HCT116 (cell line): ENCODE measurements at regions not wholly inside any gene's neighbourhood (a gene's known extent, or its start where the extent isn't known, plus 50 kb on each side); places are given as distances from the start of the nearest gene placed in this dataset.

Source experiments
- ATAC-seq: fragments of 200-7000 bp; cut with Tn5 transposase; 2 replicates; pipeline ENCODE4 v1.9.1; 2020; ENCODE audit warnings: mild to moderate bottlenecking, moderate library complexity
- BruUV-seq: library from RNA; stranded (reverse); fragments of 400-500 nt; replicated peaks from 2 replicates; lab custom pipeline; 2021; lab: Mats Ljungman, UMichigan
- CTCF ChIA-PET: fragments of 300-600 bp; sonication (Branson Sonifier 250); formaldehyde crosslinking; loops from one replicate; lab custom pipeline; 2021; ENCODE audit warnings: antibody characterized with exemption; lab: Charles Lee
- POLR2A ChIA-PET: fragments of 300-600, 350-600 bp; sonication (Branson Sonifier 250); formaldehyde crosslinking; loops from one replicate; lab custom pipeline; 2021; ENCODE audit warnings: antibody characterized with exemption; lab: Charles Lee
- RAD21 ChIA-PET, 2 experiments: fragments of 300-600 bp; sonication (Branson Sonifier 250); formaldehyde crosslinking; loops; one replicate each; lab custom pipeline; 2023; ENCODE audit warnings: low total read pairs in 2 of 2; ENCODE audit not compliant: uncharacterized antibody in 2 of 2, unreplicated experiment in 2 of 2, low non-redundant PET in 1 of 2; lab: Charles Lee
- DNase-seq: peaks from one replicate; pipeline ENCODE4 v3.0.0-alpha.2; 2010; ENCODE audit warnings: low read depth, low spot score
- H2AFZ ChIP-seq: fragments of 200-600 bp; shearing (Covaris generic), sonication (generic); 2 replicates; pipeline ENCODE4 v1.6.1; 2017; ENCODE audit warnings: low read depth, mixed run types, mixed read lengths, antibody characterized with exemption, low read length; ENCODE audit not compliant: poor library complexity, severe bottlenecking
- H3K27ac ChIP-seq: 2 replicates; pipeline ENCODE4 v1.5.1; 2012; ENCODE audit warnings: low read depth, low read length
- H3K27me3 ChIP-seq: fragments of 200-600 bp; sonication (generic); 2 replicates; pipeline ENCODE4 v1.6.1; 2016; ENCODE audit warnings: mixed run types, low read length, mixed read lengths; ENCODE audit not compliant: insufficient read depth
- H3K36me3 ChIP-seq, 2 experiments: fragments of 200-500 bp in 1 of 2; fragments of 200-600 bp in 1 of 2; sonication (Bioruptor generic) in 1 of 2; sonication (generic) in 1 of 2; 2 replicates each; pipeline versions ENCODE4 v1.5.1 to v1.6.1; 2014 to 2016; ENCODE audit warnings: low read length in 2 of 2, inconsistent platforms in 1 of 2, mixed read lengths in 1 of 2, mixed run types in 1 of 2; ENCODE audit not compliant: insufficient read depth in 2 of 2, control insufficient read depth in 1 of 2
- H3K4me1 ChIP-seq, 2 experiments: fragments of 200-600 bp in 1 of 2; sonication (generic) in 1 of 2; 2 replicates each; pipeline versions ENCODE4 v1.5.1 to v1.6.1; 2012 to 2017; ENCODE audit warnings: low read length in 2 of 2, inconsistent platforms in 1 of 2, mild to moderate bottlenecking in 1 of 2, mixed read lengths in 1 of 2, mixed run types in 1 of 2, moderate library complexity in 1 of 2; ENCODE audit not compliant: insufficient read depth in 2 of 2, control insufficient read depth in 1 of 2
- H3K4me2 ChIP-seq: fragments of 200-600 bp; sonication (generic); 2 replicates; pipeline ENCODE4 v1.6.1; 2017; ENCODE audit warnings: mixed run types, low read length, mixed read lengths
- H3K4me3 ChIP-seq, 2 experiments: fragments of 200-600 bp in 1 of 2; sonication (generic) in 1 of 2; replicated peaks in 1 of 2; 2 replicates each; pipeline ENCODE4 v1.5.1; 2011 to 2016; ENCODE audit warnings: low read length in 2 of 2, control low read depth in 1 of 2, low read depth in 1 of 2, mild to moderate bottlenecking in 1 of 2, mixed read lengths in 1 of 2, mixed run types in 1 of 2
- H3K79me2 ChIP-seq: fragments of 200-600 bp; sonication (generic); 2 replicates; pipeline ENCODE4 v1.6.1; 2017; ENCODE audit warnings: mild to moderate bottlenecking, mixed run types, low read length, moderate library complexity, mixed read lengths; ENCODE audit not compliant: insufficient read depth
- H3K9ac ChIP-seq: fragments of 200-600 bp; sonication (generic); 2 replicates; pipeline ENCODE4 v1.6.1; 2016; ENCODE audit warnings: low read length, mixed read lengths
- H3K9me2 ChIP-seq: fragments of 200-600 bp; sonication (generic), shearing (Covaris generic); 2 replicates; pipeline ENCODE4 v1.6.1; 2017; ENCODE audit warnings: mixed run types, mild to moderate bottlenecking, moderate library complexity; ENCODE audit not compliant: insufficient read depth
- H3K9me3 ChIP-seq, 2 experiments: fragments of 200-500 bp in 1 of 2; fragments of 200-600 bp in 1 of 2; sonication (Bioruptor generic) in 1 of 2; sonication (generic) in 1 of 2; 2 replicates each; pipeline ENCODE4 v1.6.1; 2014 to 2017; ENCODE audit warnings: low read length in 2 of 2, mixed read lengths in 2 of 2, inconsistent platforms in 1 of 2, low read depth in 1 of 2, mild to moderate bottlenecking in 1 of 2, mixed run types in 1 of 2, moderate library complexity in 1 of 2; ENCODE audit not compliant: control insufficient read depth in 1 of 2, insufficient read depth in 1 of 2
- H4K20me1 ChIP-seq: fragments of 200-600 bp; sonication (generic), shearing (Covaris generic); 2 replicates; pipeline ENCODE4 v1.6.1; 2017; ENCODE audit warnings: mixed run types, mild to moderate bottlenecking, moderate library complexity; ENCODE audit not compliant: insufficient read depth
- ATF3 ChIP-seq: IDR thresholded peaks from 2 replicates; pipeline ENCODE4 v1.6.1; 2012
- CBX3 ChIP-seq: IDR thresholded peaks from 2 replicates; pipeline ENCODE4 v1.6.1; 2012; ENCODE audit warnings: low read depth
- CEBPB ChIP-seq: IDR thresholded peaks from 2 replicates; pipeline ENCODE4 v1.6.1; 2012; ENCODE audit warnings: low read depth
- CTCF ChIP-seq, 3 experiments: fragments of 200-600 bp in 1 of 3; sonication (generic) in 1 of 3; IDR thresholded peaks in 2 of 3; conservative IDR thresholded peaks in 1 of 3; 2 replicates each; pipeline ENCODE4 v1.5.1; 2012 to 2017; ENCODE audit warnings: low read depth in 2 of 3, low read length in 2 of 3, antibody characterized with exemption in 1 of 3, borderline replicate concordance in 1 of 3, control low read depth in 1 of 3, mild to moderate bottlenecking in 1 of 3, mixed read lengths in 1 of 3, mixed run types in 1 of 3, moderate library complexity in 1 of 3; ENCODE audit not compliant: insufficient read depth in 1 of 3
- EGR1 ChIP-seq: IDR thresholded peaks from 2 replicates; pipeline ENCODE4 v1.6.1; 2012; ENCODE audit warnings: low read depth
- ELF1 ChIP-seq: IDR thresholded peaks from 2 replicates; pipeline ENCODE4 v1.6.1; 2012; ENCODE audit warnings: low read depth, borderline replicate concordance
- EZH2phosphoT487 ChIP-seq: fragments of 200-600 bp; IDR thresholded peaks from 2 replicates; pipeline ENCODE4 v1.6.1; 2018; ENCODE audit warnings: antibody characterized with exemption, borderline replicate concordance
- FOSL1 ChIP-seq: IDR thresholded peaks from 2 replicates; pipeline ENCODE4 v1.6.1; 2012; ENCODE audit warnings: low read depth
- JUND ChIP-seq: IDR thresholded peaks from 2 replicates; pipeline ENCODE4 v1.6.1; 2012
- MAX ChIP-seq: IDR thresholded peaks from 2 replicates; pipeline ENCODE4 v1.6.1; 2012
- POLR2A ChIP-seq: IDR thresholded peaks from 2 replicates; pipeline ENCODE4 v1.7.0; 2011; ENCODE audit warnings: borderline replicate concordance; ENCODE audit not compliant: insufficient read depth, insufficient read length; ENCODE audit errors: extremely low read depth
- POLR2AphosphoS5 ChIP-seq: IDR thresholded peaks from 2 replicates; pipeline ENCODE4 v1.6.1; 2011; ENCODE audit warnings: mild to moderate bottlenecking, low read depth, low read length, moderate library complexity
- RAD21 ChIP-seq: IDR thresholded peaks from 2 replicates; pipeline ENCODE4 v1.6.1; 2012; ENCODE audit warnings: low read depth, mild to moderate bottlenecking
- REST ChIP-seq: IDR thresholded peaks from 2 replicates; pipeline ENCODE4 v1.6.1; 2012; ENCODE audit warnings: low read depth
- SRF ChIP-seq: IDR thresholded peaks from 2 replicates; pipeline ENCODE4 v1.6.1; 2012; ENCODE audit warnings: low read depth
- TCF7L2 ChIP-seq: IDR thresholded peaks from 2 replicates; pipeline ENCODE4 v1.7.0; 2011; ENCODE audit warnings: borderline replicate concordance, inconsistent platforms; ENCODE audit not compliant: insufficient read depth, insufficient read length; ENCODE audit errors: extremely low read depth
- YY1 ChIP-seq: IDR thresholded peaks from 2 replicates; pipeline ENCODE4 v1.6.1; 2011; ENCODE audit warnings: low read length, low read depth, moderate library complexity, mild to moderate bottlenecking; ENCODE audit not compliant: insufficient replicate concordance; ENCODE audit errors: extremely low read depth
- intact Hi-C: fragments of 100-400 bp; cut with micrococcal nuclease; formaldehyde crosslinking; loops from 2 replicates; pipeline ENCODE4 v1.10.0; 2022

GRCh38 chr7:156456032-156456431, 184.5 kb upstream of the RNF32 start:
- H3K27me3 ChIP-seq, result peaks cover 25% of the 10 kb centered on the region; the same call in 1 of the 2 replicates
- ChIA-PET CTCF (no interaction called here), POLR2A (no interaction called here)
- H3K9ac ChIP-seq, result no peak overlapping the region
- H3K4me2 ChIP-seq, result no peak overlapping the region
- H3K36me3 ChIP-seq, result no peaks in the 10 kb centered on the region
- no peak overlapping the region for H3K27ac ChIP-seq
- H3K9me2 ChIP-seq, result no peaks in the 10 kb centered on the region
- ATAC-seq (no peak), DNase-seq (no peak)
- TF ChIP-seq YY1 (no peak), JUND (no peak)
- TF ChIP-seq, all 23 proteins: peak for 0
- Histone ChIP-seq H4K20me1 (no peaks in the 10 kb centered on the region), H2AFZ (no peak overlapping the region), H3K9me3 (no peaks in the 10 kb centered on the region), H3K79me2 (no peaks in the 10 kb centered on the region), H3K4me1 (no peaks in the 10 kb centered on the region), H3K4me3 (no peak overlapping the region)
- BruUV-seq, result no TSS peak
- RAD21 ChIA-PET, result no interaction called here
- intact Hi-C loops, result no loop called here

GRCh38 chr7:156450473-156450872, 190.1 kb upstream of the RNF32 start:
- H3K4me3 ChIP-seq, result no peak overlapping the region
- TF ChIP-seq YY1, result no peak
- no peak for TF ChIP-seq EZH2phosphoT487
- no peak for TF ChIP-seq REST
- TF ChIP-seq EGR1, result no peak
- TF ChIP-seq JUND, result no peak
- no peak for TF ChIP-seq SRF
- TF ChIP-seq CEBPB, result no peak
- no peak for TF ChIP-seq ATF3
- TF ChIP-seq TCF7L2, result no peak
- no peak for TF ChIP-seq CTCF (IDR thresholded peaks at IDR 0.05 in 2 of 3, conservative IDR thresholded peaks at IDR 0.05 in 1 of 3; ENCODE audit: borderline replicate concordance in 1 of 3, insufficient read depth in 1 of 3, low read depth in 2 of 3, low read length in 2 of 3)
- no peak for TF ChIP-seq CBX3
- no peak for TF ChIP-seq POLR2AphosphoS5
- TF ChIP-seq MAX, result no peak
- no peak for TF ChIP-seq RAD21
- no peak for TF ChIP-seq ELF1
- no peak for TF ChIP-seq POLR2A
- no peak for TF ChIP-seq FOSL1

More at GRCh38 chr7:156450473-156450872, 190.1 kb upstream of the RNF32 start:
- Histone ChIP-seq H3K27me3 (peaks cover 28% of the 10 kb centered on the region), H3K36me3 (no peaks in the 10 kb centered on the region), H3K9ac (no peak overlapping the region), H3K9me3 (no peaks in the 10 kb centered on the region), H2AFZ (no peak overlapping the region), H3K4me2 (no peak overlapping the region), H3K4me1 (no peaks in the 10 kb centered on the region), H4K20me1 (no peaks in the 10 kb centered on the region), H3K27ac (no peak overlapping the region), H3K79me2 (no peaks in the 10 kb centered on the region), H3K9me2 (no peaks in the 10 kb centered on the region)
- BruUV-seq, result no TSS peak
- DNase-seq, result no peak
- ChIA-PET RAD21 (no interaction called here), CTCF (no interaction called here), POLR2A (no interaction called here)
- intact Hi-C loops, result no loop called here
- no peak for ATAC-seq
